NCI-H526 treated with DMSO at 0.1 percent for 48 hours (cell line): ENCODE measurements at regions not wholly inside any gene's neighbourhood (a gene's known extent, or its start where the extent isn't known, plus 50 kb on each side); places are given as distances from the start of the nearest gene placed in this dataset.

Experiments used
- DNase-seq: peaks from one replicate; lab custom pipeline; 2025; lab: John Stamatoyannopoulos, UW

GRCh38 chr1:98035602-98036002, 114.8 kb upstream of the DPYD start:
- DNase-seq = no peak

GRCh38 chr1:98034505-98034904, 113.7 kb upstream of the DPYD start:
- no peak for DNase-seq

GRCh38 chr1:98032958-98033357, 112.1 kb upstream of the DPYD start:
- DNase-seq = no peak

GRCh38 chr1:98030976-98031375, 110.1 kb upstream of the DPYD start:
- DNase-seq = no peak

- DNase-seq = no peak
These were observed 109.6 kb upstream of the DPYD start for GRCh38 chr1:98030483-98030882.

GRCh38 chr1:98028800-98029199, 108.0 kb upstream of the DPYD start:
- no peak for DNase-seq

- no peak for DNase-seq
These were observed 106.4 kb upstream of the DPYD start for GRCh38 chr1:98027103-98027705.

- DNase-seq = no peak
These were observed 105.0 kb upstream of the DPYD start for GRCh38 chr1:98025858-98026257.

GRCh38 chr1:98021126-98021525, 100.3 kb upstream of the DPYD start:
- no peak for DNase-seq

- DNase-seq = no peak
These were observed 98.9 kb upstream of the DPYD start for GRCh38 chr1:98019747-98020146.

GRCh38 chr1:98018074-98018473, 97.2 kb upstream of the DPYD start:
- peak; percentile 21 for DNase-seq

- no peak for DNase-seq
These were observed 96.3 kb upstream of the DPYD start for GRCh38 chr1:98017184-98017583.

GRCh38 chr1:98008373-98008772, 87.5 kb upstream of the DPYD start:
- DNase-seq = no peak

- DNase-seq = no peak
These were observed 84.6 kb upstream of the DPYD start for GRCh38 chr1:98005326-98006010.

GRCh38 chr1:98003442-98003841, 82.6 kb upstream of the DPYD start:
- no peak for DNase-seq

GRCh38 chr1:98002288-98002687, 81.5 kb upstream of the DPYD start:
- no peak for DNase-seq

GRCh38 chr1:98001764-98002163, 80.9 kb upstream of the DPYD start:
- DNase-seq = no peak

- DNase-seq = no peak
These were observed 78.5 kb upstream of the DPYD start for GRCh38 chr1:97999320-97999719.

- DNase-seq = no peak
These were observed 76.0 kb upstream of the DPYD start for GRCh38 chr1:97996880-97997279.

- DNase-seq = no peak
These were observed 68.4 kb upstream of the DPYD start for GRCh38 chr1:97989094-97989680.

GRCh38 chr1:97986041-97987005, 65.5 kb upstream of the DPYD start:
- DNase-seq = no peak

GRCh38 chr1:97983126-97983525, 62.3 kb upstream of the DPYD start:
- DNase-seq = no peak
